H1 (cell line): ENCODE measurements at regions not wholly inside any gene's neighbourhood (a gene's known extent, or its start where the extent isn't known, plus 50 kb on each side); places are given as distances from the start of the nearest gene placed in this dataset.

Source experiments
- CTCF ChIA-PET: fragments of 300-600 bp; sonication (Branson Sonifier 250); formaldehyde crosslinking; loops from one replicate; lab custom pipeline; 2021; ENCODE audit not compliant: partially characterized antibody; lab: Charles Lee
- POLR2A ChIA-PET: fragments of 300-600 bp; sonication (Branson Sonifier 250); formaldehyde crosslinking; loops from one replicate; lab custom pipeline; 2021; ENCODE audit warnings: inconsistent platforms; ENCODE audit not compliant: partially characterized antibody; lab: Charles Lee
- DNase-seq, 2 experiments: peaks; one replicate each; pipeline versions ENCODE4 v3.0.0 to v3.0.0-alpha.2; 2010 to 2022; ENCODE audit warnings: low spot score in 2 of 2, low read depth in 1 of 2, mixed read lengths in 1 of 2
- FAIRE-seq: peaks from 2 replicates; lab custom pipeline; 2011; peaks lifted over from hg19 to GRCh38; lab: Jason Lieb, UNC
- H2AFZ ChIP-seq: 2 replicates; pipeline ENCODE4 v1.8.1; 2012; ENCODE audit warnings: low read length, inconsistent platforms
- H2AK5ac ChIP-seq: 2 replicates; pipeline ENCODE4 v1.6.1; 2013; ENCODE audit warnings: low read depth, low read length
- H2BK120ac ChIP-seq: replicated peaks from 2 replicates; pipeline ENCODE3; 2013; ENCODE audit warnings: low read depth, low read length, inconsistent platforms
- H2BK12ac ChIP-seq: 2 replicates; pipeline ENCODE4 v1.6.1; 2013; ENCODE audit warnings: low read depth, low read length
- H2BK15ac ChIP-seq: 2 replicates; pipeline ENCODE4 v1.6.1; 2013; ENCODE audit warnings: low read length
- H2BK20ac ChIP-seq: 2 replicates; pipeline ENCODE4 v1.6.1; 2013; ENCODE audit warnings: low read length
- H2BK5ac ChIP-seq: 2 replicates; pipeline ENCODE4 v1.6.1; 2013; ENCODE audit warnings: low read depth, low read length
- H3K14ac ChIP-seq: 2 replicates; pipeline ENCODE4 v1.6.1; 2013; ENCODE audit warnings: inconsistent platforms; ENCODE audit not compliant: insufficient read length
- H3K18ac ChIP-seq: 2 replicates; pipeline ENCODE4 v1.6.1; 2013; ENCODE audit warnings: low read length; ENCODE audit errors: extremely low read depth
- H3K23ac ChIP-seq: 2 replicates; pipeline ENCODE4 v1.6.1; 2013; ENCODE audit warnings: inconsistent platforms; ENCODE audit not compliant: insufficient read length
- H3K23me2 ChIP-seq: 2 replicates; pipeline ENCODE4 v1.6.1; 2013; ENCODE audit warnings: low read depth, low read length
- H3K27ac ChIP-seq: 2 replicates; pipeline ENCODE4 v1.6.1; 2011; ENCODE audit warnings: low read depth, low read length, inconsistent platforms
- H3K27me3 ChIP-seq, 4 experiments: replicated peaks in 1 of 4; 1 replicate in 1 of 4; 2 replicates in 3 of 4; pipeline versions ENCODE4 v1.6.1 to v1.8.1; 2011 to 2013; ENCODE audit warnings: low read length in 3 of 4, mild to moderate bottlenecking in 3 of 4, inconsistent platforms in 2 of 4, mixed read lengths in 2 of 4, moderate library complexity in 1 of 4; ENCODE audit not compliant: control insufficient read depth in 3 of 4, insufficient read depth in 3 of 4; ENCODE audit errors: extremely low read depth in 1 of 4
- H3K36me3 ChIP-seq, 4 experiments: 2 replicates each; pipeline versions ENCODE4 v1.6.1 to v1.8.1; 2011 to 2013; ENCODE audit warnings: mild to moderate bottlenecking in 4 of 4, low read length in 3 of 4, moderate library complexity in 2 of 4, control low read depth in 1 of 4, inconsistent platforms in 1 of 4; ENCODE audit not compliant: insufficient read depth in 4 of 4, control insufficient read depth in 2 of 4
- H3K4ac ChIP-seq: replicated peaks from 2 replicates; pipeline ENCODE3; 2013; ENCODE audit warnings: low read length, low read depth, mixed read lengths, inconsistent platforms; ENCODE audit not compliant: insufficient read length
- H3K4me1 ChIP-seq, 4 experiments: replicated peaks in 1 of 4; 1 replicate in 1 of 4; 2 replicates in 3 of 4; pipeline versions ENCODE4 v1.6.1 to v1.8.1; 2011 to 2013; ENCODE audit warnings: low read length in 3 of 4, inconsistent platforms in 2 of 4, mixed read lengths in 1 of 4; ENCODE audit not compliant: insufficient read depth in 4 of 4, control insufficient read depth in 3 of 4
- H3K4me2 ChIP-seq, 2 experiments: 2 replicates each; pipeline versions ENCODE4 v1.6.1 to v1.8.1; 2011 to 2013; ENCODE audit warnings: low read depth in 2 of 2, low read length in 2 of 2, control low read depth in 1 of 2, inconsistent platforms in 1 of 2, mild to moderate bottlenecking in 1 of 2; ENCODE audit not compliant: insufficient read depth in 1 of 2
- H3K4me3 ChIP-seq, 4 experiments: fragments of 200-600, 300-600 bp in 1 of 4; sonication (generic), shearing (Covaris generic), sonication (Bioruptor Twin) in 1 of 4; 2 replicates each; pipeline versions ENCODE4 v1.5.1 to v1.8.1; 2011 to 2016; ENCODE audit warnings: low read length in 4 of 4, low read depth in 3 of 4, control low read depth in 2 of 4, inconsistent platforms in 2 of 4, mild to moderate bottlenecking in 2 of 4, mixed read lengths in 1 of 4, moderate library complexity in 1 of 4; ENCODE audit not compliant: insufficient read depth in 2 of 4; ENCODE audit errors: extremely low read depth in 1 of 4
- H3K56ac ChIP-seq: replicated peaks from 2 replicates; pipeline ENCODE3; 2013; ENCODE audit warnings: low read depth, mild to moderate bottlenecking, mixed read lengths, low read length, inconsistent platforms; ENCODE audit not compliant: insufficient read length
- H3K79me1 ChIP-seq: 2 replicates; pipeline ENCODE4 v1.6.1; 2013; ENCODE audit warnings: low read depth, low read length, control low read depth
- H3K79me2 ChIP-seq, 2 experiments: 2 replicates each; pipeline versions ENCODE4 v1.6.1 to v1.8.1; 2012 to 2013; ENCODE audit warnings: low read length in 2 of 2, mild to moderate bottlenecking in 2 of 2, inconsistent platforms in 1 of 2; ENCODE audit not compliant: insufficient read depth in 2 of 2, control insufficient read depth in 1 of 2
- H3K9ac ChIP-seq, 4 experiments: replicated peaks in 1 of 4; 1 replicate in 1 of 4; 2 replicates in 3 of 4; pipeline versions ENCODE4 v1.6.1 to v1.8.1; 2011 to 2013; ENCODE audit warnings: low read depth in 3 of 4, low read length in 3 of 4, control low read depth in 2 of 4, mild to moderate bottlenecking in 2 of 4, moderate library complexity in 2 of 4, inconsistent platforms in 1 of 4; ENCODE audit errors: extremely low read depth in 1 of 4
- H3K9me3 ChIP-seq, 2 experiments: 2 replicates each; pipeline versions ENCODE4 v1.6.1 to v1.8.1; 2012 to 2013; ENCODE audit warnings: mild to moderate bottlenecking in 2 of 2, moderate library complexity in 2 of 2, control low read depth in 1 of 2, inconsistent platforms in 1 of 2, low read depth in 1 of 2, low read length in 1 of 2, mixed read lengths in 1 of 2; ENCODE audit not compliant: insufficient read depth in 2 of 2
- H4K20me1 ChIP-seq, 2 experiments: replicated peaks in 1 of 2; 2 replicates each; pipeline versions ENCODE3 to v1.8.1; 2011 to 2013; ENCODE audit warnings: inconsistent platforms in 2 of 2, low read length in 2 of 2, mild to moderate bottlenecking in 1 of 2; ENCODE audit not compliant: insufficient read depth in 2 of 2, control insufficient read depth in 1 of 2
- H4K5ac ChIP-seq: 2 replicates; pipeline ENCODE4 v1.6.1; 2013; ENCODE audit warnings: low read length, low read depth, mixed read lengths, inconsistent platforms; ENCODE audit not compliant: insufficient read length
- H4K8ac ChIP-seq: 2 replicates; pipeline ENCODE4 v1.8.0; 2013; ENCODE audit warnings: mild to moderate bottlenecking, moderate library complexity, low read length, inconsistent platforms; ENCODE audit not compliant: insufficient read depth; ENCODE audit errors: extremely low read depth
- H4K91ac ChIP-seq: replicated peaks from 2 replicates; pipeline ENCODE3; 2013; ENCODE audit warnings: low read length, mixed read lengths, inconsistent platforms; ENCODE audit not compliant: insufficient read length
- GABPA ChIP-seq: IDR thresholded peaks from 2 replicates; pipeline ENCODE4 v1.6.1; 2011; ENCODE audit warnings: mild to moderate bottlenecking, low read length, moderate library complexity, borderline replicate concordance; ENCODE audit not compliant: insufficient read depth
- KDM5A ChIP-seq: fragments of 200-600 bp; IDR thresholded peaks from 2 replicates; pipeline ENCODE4 v1.7.1; 2012; ENCODE audit warnings: mild to moderate bottlenecking, low read length, inconsistent platforms, mixed read lengths
- SP4 ChIP-seq: IDR thresholded peaks from 2 replicates; pipeline ENCODE4 v1.6.1; 2012; ENCODE audit warnings: low read length, inconsistent platforms
- WGBS, 2 experiments: shearing (Covaris generic) in 1 of 2; methylation state at CpG; one replicate each; pipeline versions ENCODE4 v1.1.6 to v1.1.7; 2013 to 2015; ENCODE audit warnings: low lambda C conversion rate in 2 of 2, mixed read lengths in 2 of 2, inconsistent platforms in 1 of 2, low coverage in 1 of 2, missing lambda C conversion rate in 1 of 2; ENCODE audit not compliant: insufficient replicate concordance in 2 of 2, insufficient coverage in 1 of 2, insufficient read length in 1 of 2; ENCODE audit errors: extremely low coverage in 1 of 2, missing lambda C conversion rate in 1 of 2; 5-methylcytosine and 5-hydroxymethylcytosine counted together

DNA sequence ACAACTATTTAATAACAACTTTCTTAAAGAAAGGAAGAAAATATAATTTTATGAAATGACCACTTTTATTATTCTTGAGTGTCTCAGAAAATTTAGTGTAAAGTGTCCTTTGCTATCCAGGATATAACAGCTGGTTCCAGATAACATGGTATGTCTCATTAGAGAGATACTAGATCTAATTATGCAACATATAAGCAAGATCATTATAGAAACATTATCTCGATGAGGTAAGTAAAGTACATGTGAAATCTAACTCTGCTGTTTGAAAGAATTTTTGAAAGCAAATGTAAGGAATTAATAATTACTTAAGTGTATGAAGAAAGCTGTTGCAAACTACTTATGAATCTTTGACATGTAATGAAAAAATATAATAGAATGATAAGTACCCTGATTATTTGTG, 887.4 kb upstream of the CXADR start:
- FAIRE-seq (no peak), DNase-seq (no peak)
- Histone ChIP-seq H3K9ac (peak overlapping the region in 1 of 4 experiments; percentile 34; a peak in 1 of 7 replicates), H3K4me1 (no peaks in the 10 kb centered on the region; a peak in 3 of 7 replicates), H2BK12ac (no peak overlapping the region), H3K4ac (no peak overlapping the region), H4K91ac (no peak overlapping the region), H3K14ac (no peak overlapping the region), H4K20me1 (no peaks in the 10 kb centered on the region), H3K9me3 (no peaks in the 10 kb centered on the region), H2AFZ (no peak overlapping the region), H3K79me1 (no peaks in the 10 kb centered on the region), H3K56ac (no peak overlapping the region), H2AK5ac (no peak overlapping the region), H3K79me2 (no peaks in the 10 kb centered on the region), H3K18ac (no peak overlapping the region), H2BK5ac (no peak overlapping the region), H3K4me2 (no peak overlapping the region), H3K27ac (no peak overlapping the region), H2BK15ac (no peak overlapping the region), H3K27me3 (no peaks in the 10 kb centered on the region), H3K4me3 (no peak overlapping the region), H2BK120ac (no peak overlapping the region), H3K23ac (no peak overlapping the region), H3K36me3 (no peaks in the 10 kb centered on the region), H4K8ac (no peak overlapping the region), H4K5ac (no peak overlapping the region), H3K23me2 (no peaks in the 10 kb centered on the region), H2BK20ac (no peak overlapping the region)
- POLR2A ChIA-PET, result no interaction called here
- TF ChIP-seq SP4, result no peak
- TF ChIP-seq GABPA, result no peak
- TF ChIP-seq KDM5A, result no peak
- WGBS, 2 experiments, result 100% methylated on average over 1 of the region's 1 CpG; no CpG with 5 or more reads in 1 of the 2 experiments
- CTCF ChIA-PET, result no interaction called here
